SJCRH30 (cell line): ENCODE measurements at regions not wholly inside any gene's neighbourhood (a gene's known extent, or its start where the extent isn't known, plus 50 kb on each side); places are given as distances from the start of the nearest gene placed in this dataset.

Source experiments
- DNase-seq, 2 experiments: peaks; one replicate each; pipeline ENCODE4 v3.0.0-alpha.2; 2015 to 2020
- H3K27ac ChIP-seq: fragments of 250-450 bp; sonication (Bioruptor Pico); 2 replicates; pipeline ENCODE4 v1.5.1; 2020; ENCODE audit warnings: mild to moderate bottlenecking, moderate library complexity
- H3K27me3 ChIP-seq: fragments of 250-450 bp; sonication (Bioruptor Pico); 2 replicates; pipeline ENCODE4 v1.5.1; 2020; ENCODE audit warnings: mild to moderate bottlenecking, moderate library complexity
- H3K36me3 ChIP-seq: fragments of 250-450 bp; sonication (Bioruptor Pico); 2 replicates; pipeline ENCODE4 v1.5.1; 2020; ENCODE audit warnings: mild to moderate bottlenecking, moderate library complexity
- H3K4me1 ChIP-seq: fragments of 250-450 bp; sonication (Bioruptor Pico); 2 replicates; pipeline ENCODE4 v1.5.1; 2020; ENCODE audit warnings: mild to moderate bottlenecking, moderate library complexity
- H3K4me3 ChIP-seq: fragments of 250-450 bp; sonication (Bioruptor Pico); 2 replicates; pipeline ENCODE4 v1.5.1; 2020; ENCODE audit warnings: mild to moderate bottlenecking, moderate library complexity
- H3K9me3 ChIP-seq: fragments of 250-450 bp; sonication (Bioruptor Pico); replicated peaks from 2 replicates; pipeline ENCODE4 v1.5.1; 2020; ENCODE audit warnings: mild to moderate bottlenecking, moderate library complexity

DNA sequence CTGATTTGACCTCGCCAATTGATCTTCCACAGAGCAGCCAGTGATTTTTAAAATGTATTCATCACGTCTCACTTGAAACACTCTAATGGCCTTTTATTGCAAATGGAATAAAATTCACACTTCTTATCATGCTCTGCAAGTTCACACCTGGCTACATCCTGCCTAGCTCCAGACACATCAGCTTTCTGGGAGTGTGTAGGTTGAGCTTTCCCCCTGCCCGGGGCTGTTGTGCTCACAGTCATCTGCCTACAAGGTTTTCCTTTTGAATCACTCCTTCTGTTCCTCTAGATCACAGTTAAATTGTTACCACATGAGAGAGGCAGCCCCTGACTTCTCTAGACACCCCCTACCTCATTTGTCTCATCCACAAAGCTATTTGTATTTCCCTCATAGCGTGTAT lies 674.5 kb downstream of the PRELID2 start:
- Histone ChIP-seq H3K9me3 (no peaks in the 10 kb centered on the region), H3K27me3 (no peaks in the 10 kb centered on the region), H3K36me3 (no peaks in the 10 kb centered on the region), H3K4me1 (no peaks in the 10 kb centered on the region), H3K27ac (no peak overlapping the region), H3K4me3 (no peak overlapping the region)
- no peak for DNase-seq

DNA sequence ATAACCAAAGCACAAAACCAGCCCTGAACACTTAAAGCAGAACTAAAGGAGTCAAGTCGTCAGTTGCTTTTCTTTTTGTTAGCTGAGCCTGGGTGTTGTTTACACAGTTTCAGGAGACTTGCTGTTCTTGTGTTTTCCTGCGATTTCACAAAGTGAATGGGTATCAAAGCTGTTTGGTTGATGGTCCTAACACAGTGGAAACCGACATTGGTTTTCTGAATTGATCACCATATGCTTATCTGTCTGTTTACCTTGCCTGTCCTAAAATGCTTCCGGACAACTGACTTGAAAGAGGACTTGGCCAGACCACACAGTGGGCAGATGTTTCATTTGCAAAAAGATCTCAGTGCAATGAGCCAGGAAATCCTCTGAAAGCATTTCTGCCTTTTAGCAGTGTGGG lies 676.4 kb downstream of the PRELID2 start:
- H3K4me3 ChIP-seq, result no peak overlapping the region
- no peaks in the 10 kb centered on the region for H3K9me3 ChIP-seq
- H3K4me1 ChIP-seq, result no peaks in the 10 kb centered on the region
- H3K27ac ChIP-seq, result no peak overlapping the region
- no peaks in the 10 kb centered on the region for H3K27me3 ChIP-seq
- no peaks in the 10 kb centered on the region for H3K36me3 ChIP-seq
- no peak for DNase-seq

DNA sequence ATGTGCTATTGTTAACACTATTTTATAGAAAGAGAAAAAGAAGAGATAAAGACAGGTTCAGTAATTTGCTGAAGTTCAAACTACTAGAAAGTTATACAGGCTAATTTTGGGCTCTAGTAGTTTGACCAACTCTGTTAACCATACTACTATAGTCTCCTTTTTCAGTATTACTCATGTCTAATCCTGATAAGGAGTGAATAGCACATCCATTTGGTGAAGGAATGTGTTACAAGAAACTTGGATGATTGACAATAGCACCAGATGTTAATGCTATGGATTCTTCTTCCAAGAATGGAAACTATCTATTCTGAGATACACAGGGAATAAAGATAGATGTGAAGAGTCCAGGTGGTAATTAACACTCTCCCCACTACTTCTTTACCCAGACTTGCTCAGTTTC lies 677.3 kb downstream of the PRELID2 start:
- no peak overlapping the region for H3K27ac ChIP-seq
- no peaks in the 10 kb centered on the region for H3K27me3 ChIP-seq
- no peaks in the 10 kb centered on the region for H3K4me1 ChIP-seq
- no peak overlapping the region for H3K4me3 ChIP-seq
- no peaks in the 10 kb centered on the region for H3K36me3 ChIP-seq
- no peak for DNase-seq
- H3K9me3 ChIP-seq, result no peaks in the 10 kb centered on the region

DNA sequence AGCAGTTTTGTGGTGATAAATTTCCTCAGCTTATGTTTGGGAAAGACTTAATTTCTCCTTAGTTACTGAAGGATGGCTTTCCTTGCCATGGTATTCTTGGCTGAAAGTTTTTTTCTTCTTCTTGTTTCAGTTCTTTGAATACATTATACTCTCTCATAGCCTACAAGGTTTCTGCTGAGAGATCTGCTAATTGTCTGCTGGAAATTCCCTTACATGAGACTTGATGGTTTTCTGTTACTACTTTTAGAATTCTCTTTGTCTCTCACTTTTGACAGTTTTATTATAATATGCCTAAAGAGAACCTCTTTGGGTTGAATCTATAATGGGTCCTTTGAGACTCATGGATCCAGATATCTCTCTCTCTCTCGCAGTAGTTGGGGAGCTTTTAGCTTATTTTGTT lies 693.6 kb downstream of the PRELID2 start:
- Histone ChIP-seq H3K27me3 (no peaks in the 10 kb centered on the region), H3K9me3 (no peaks in the 10 kb centered on the region), H3K4me3 (no peak overlapping the region), H3K36me3 (no peaks in the 10 kb centered on the region), H3K27ac (no peak overlapping the region), H3K4me1 (no peaks in the 10 kb centered on the region)
- DNase-seq, result no peak

DNA sequence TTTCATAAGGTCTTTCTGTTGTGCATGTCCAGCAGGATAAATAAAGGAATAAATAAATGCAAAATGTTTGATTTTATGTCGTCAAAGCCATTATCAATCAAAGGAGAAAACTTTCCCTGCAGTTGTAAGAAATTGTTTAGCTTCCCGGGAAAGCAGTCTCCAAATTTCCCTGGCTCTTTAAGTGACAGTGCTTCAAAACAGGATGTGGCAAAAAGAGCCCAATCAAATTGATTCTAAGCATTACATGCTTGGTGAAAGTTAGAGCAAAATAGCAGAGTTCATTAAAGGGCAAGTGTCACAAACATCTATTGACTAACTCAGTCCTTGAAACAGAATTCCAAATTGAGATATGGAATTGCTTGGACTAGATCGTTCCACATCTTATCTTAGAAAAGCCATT lies 704.1 kb downstream of the PRELID2 start:
- no peak for DNase-seq
- Histone ChIP-seq H3K36me3 (no peaks in the 10 kb centered on the region), H3K4me3 (no peak overlapping the region), H3K27me3 (peaks cover 2% of the 10 kb centered on the region; the same call in 1 of the 2 replicates), H3K9me3 (no peaks in the 10 kb centered on the region), H3K27ac (no peak overlapping the region), H3K4me1 (no peaks in the 10 kb centered on the region)

DNA sequence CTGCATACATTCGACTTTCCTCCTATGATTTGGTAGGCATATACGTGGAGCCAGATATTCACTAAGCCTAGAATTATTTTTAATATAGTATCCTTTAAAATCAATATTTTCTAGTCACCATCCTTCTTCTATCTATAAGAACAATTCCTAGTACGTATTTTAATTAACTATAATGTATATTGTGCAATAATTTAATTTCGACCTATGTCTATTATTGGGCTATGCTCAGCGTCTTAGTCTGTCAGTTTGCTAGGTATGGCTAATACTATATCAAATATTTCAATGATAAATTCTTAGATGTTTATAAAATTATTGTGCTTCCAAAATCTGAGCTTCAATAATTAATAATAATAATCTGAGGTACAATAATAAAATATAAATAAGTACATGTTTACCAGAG lies 705.3 kb downstream of the PRELID2 start:
- H3K4me1 ChIP-seq, result no peaks in the 10 kb centered on the region
- H3K4me3 ChIP-seq, result no peak overlapping the region
- no peaks in the 10 kb centered on the region for H3K36me3 ChIP-seq
- no peaks in the 10 kb centered on the region for H3K9me3 ChIP-seq
- H3K27me3 ChIP-seq, result peaks cover 2% of the 10 kb centered on the region; the same call in 1 of the 2 replicates
- no peak overlapping the region for H3K27ac ChIP-seq
- no peak for DNase-seq

DNA sequence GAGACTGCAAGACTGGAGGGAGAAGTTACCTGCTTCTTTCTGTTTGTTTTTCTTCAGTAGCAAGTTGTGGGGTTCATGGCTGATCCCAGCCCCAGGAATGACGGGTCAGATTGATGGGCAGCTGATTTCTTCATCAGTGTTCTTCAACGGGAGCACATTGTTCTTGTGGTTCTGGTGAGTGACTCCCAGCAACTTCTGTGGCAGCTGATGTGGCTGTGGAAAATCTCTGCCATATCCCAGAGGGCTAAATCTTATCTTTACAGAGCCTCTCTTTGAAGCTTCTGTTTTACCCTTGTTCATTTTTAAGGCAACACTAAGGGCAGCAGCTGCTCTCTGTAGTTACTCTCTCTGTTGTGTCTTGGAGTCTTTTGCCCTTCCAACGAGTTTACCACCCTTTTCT lies 710.3 kb downstream of the PRELID2 start:
- DNase-seq, result no peak

DNA sequence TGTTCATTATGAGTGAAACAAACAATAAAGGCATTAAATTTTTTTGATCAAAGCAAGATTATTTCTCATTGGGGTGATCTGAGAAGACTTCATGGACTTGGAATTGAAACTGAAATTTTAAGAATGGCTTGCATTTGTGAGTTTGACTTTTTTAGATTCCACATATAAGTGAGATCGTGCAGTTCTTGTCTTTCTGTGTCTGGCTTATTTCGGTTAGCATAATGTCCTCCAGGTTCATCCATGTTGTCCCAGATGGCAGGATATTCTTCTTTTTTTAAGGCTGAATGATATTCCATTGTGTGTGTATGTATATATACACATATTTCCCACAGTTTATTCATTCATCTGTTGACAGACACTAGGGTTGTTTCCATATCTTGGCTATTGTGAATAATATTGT lies 716.5 kb downstream of the PRELID2 start:
- DNase-seq, result no peak
- Histone ChIP-seq H3K36me3 (no peaks in the 10 kb centered on the region), H3K4me1 (no peaks in the 10 kb centered on the region), H3K27me3 (no peaks in the 10 kb centered on the region), H3K9me3 (no peaks in the 10 kb centered on the region), H3K4me3 (no peak overlapping the region), H3K27ac (no peak overlapping the region)

More for the DNA sequence above, 710.3 kb downstream of the PRELID2 start:
- Histone ChIP-seq H3K27me3 (0 out of 2 replicates have a peak, but pooled peaks cover 2% of the 10 kb centered on the region), H3K27ac (no peak overlapping the region), H3K4me3 (no peak overlapping the region), H3K9me3 (no peaks in the 10 kb centered on the region), H3K4me1 (no peaks in the 10 kb centered on the region), H3K36me3 (no peaks in the 10 kb centered on the region)

DNA sequence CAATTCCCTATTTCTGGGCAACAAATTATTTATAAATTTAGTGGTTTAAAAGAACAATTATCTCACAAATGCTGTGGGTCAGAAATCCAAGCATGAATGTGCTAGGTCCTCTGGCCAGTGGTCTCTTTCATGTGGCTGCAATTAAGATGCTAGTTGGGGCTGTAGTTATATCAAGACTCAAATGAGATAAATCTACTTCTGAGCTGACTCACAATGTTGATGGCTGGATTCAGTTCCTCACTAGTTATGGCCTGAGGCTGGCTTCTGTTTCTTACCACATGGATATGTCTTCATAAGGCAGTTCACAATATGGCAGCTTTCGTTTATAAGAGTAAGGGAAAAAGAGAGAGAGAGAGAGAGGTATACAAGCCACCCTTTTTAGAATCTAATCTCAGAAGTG lies 717.0 kb downstream of the PRELID2 start:
- Histone ChIP-seq H3K36me3 (no peaks in the 10 kb centered on the region), H3K4me3 (no peak overlapping the region), H3K9me3 (no peaks in the 10 kb centered on the region), H3K27ac (no peak overlapping the region), H3K4me1 (no peaks in the 10 kb centered on the region), H3K27me3 (no peaks in the 10 kb centered on the region)
- no peak for DNase-seq

DNA sequence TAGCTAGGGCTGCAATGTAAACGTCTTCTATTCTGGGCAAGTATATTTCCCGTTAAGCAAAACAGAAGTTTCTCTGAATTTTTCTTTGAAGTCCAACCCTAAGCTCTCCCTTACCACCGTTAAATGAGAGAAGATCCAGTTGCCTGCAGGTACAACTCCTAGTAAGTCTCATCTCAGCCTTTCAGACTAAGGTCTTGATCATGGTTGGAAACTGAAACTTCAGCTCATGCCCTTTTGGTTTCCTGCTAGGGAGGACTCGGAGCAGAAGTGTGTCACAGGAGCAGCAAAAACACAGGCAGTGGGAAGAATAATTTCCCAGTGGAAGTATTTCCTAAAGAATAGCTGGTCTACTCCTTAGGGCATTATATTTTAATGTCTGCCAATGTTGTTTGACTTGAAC lies 717.9 kb downstream of the PRELID2 start:
- H3K9me3 ChIP-seq, result no peaks in the 10 kb centered on the region
- no peaks in the 10 kb centered on the region for H3K36me3 ChIP-seq
- H3K27ac ChIP-seq, result no peak overlapping the region
- DNase-seq, result no peak
- H3K27me3 ChIP-seq, result no peaks in the 10 kb centered on the region
- H3K4me1 ChIP-seq, result no peaks in the 10 kb centered on the region
- no peak overlapping the region for H3K4me3 ChIP-seq

DNA sequence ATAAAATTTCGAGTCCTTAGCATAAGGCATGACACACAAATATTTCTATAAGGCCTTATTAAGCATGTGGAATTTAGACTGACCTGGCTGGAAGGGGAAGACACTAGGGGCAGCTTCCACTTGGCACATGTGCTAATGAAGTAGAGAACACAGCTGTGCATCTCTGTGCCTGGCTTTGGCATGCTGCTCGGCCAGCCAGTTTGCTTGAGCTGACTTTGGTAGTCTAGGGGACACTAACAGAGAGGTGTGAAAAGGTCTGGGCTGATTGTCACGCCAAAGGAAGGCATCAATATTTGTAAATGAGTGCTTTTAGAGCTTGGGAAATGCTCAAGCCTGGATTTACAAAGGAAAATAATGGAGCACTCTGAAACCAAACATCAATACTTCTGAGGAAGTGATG lies 723.7 kb downstream of the PRELID2 start:
- H3K4me1 ChIP-seq, result no peaks in the 10 kb centered on the region
- no peaks in the 10 kb centered on the region for H3K27me3 ChIP-seq
- H3K4me3 ChIP-seq, result no peak overlapping the region
- no peaks in the 10 kb centered on the region for H3K9me3 ChIP-seq
- no peak for DNase-seq
- H3K27ac ChIP-seq, result no peak overlapping the region
- H3K36me3 ChIP-seq, result no peaks in the 10 kb centered on the region

DNA sequence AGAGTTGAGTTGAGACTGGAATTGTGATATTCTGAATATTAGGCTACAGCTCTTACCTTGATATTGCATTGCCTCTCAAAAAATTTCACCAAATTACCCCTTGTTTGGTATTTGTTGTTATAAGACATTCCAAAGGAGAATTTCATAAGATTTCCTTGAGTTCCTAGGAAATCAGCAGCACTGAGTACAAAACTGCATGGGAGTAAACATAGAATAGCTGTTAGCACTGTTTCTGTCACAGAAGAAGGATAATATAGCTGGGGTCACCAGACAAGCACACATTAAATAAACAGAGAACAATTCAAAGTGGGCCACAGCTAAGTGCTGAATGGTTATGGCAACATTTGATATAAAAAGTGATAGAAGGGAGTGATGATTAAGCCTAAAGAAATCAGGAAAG lies 724.3 kb downstream of the PRELID2 start:
- no peaks in the 10 kb centered on the region for H3K4me1 ChIP-seq
- H3K4me3 ChIP-seq, result no peak overlapping the region
- H3K36me3 ChIP-seq, result no peaks in the 10 kb centered on the region
- no peak for DNase-seq
- no peak overlapping the region for H3K27ac ChIP-seq
- no peaks in the 10 kb centered on the region for H3K9me3 ChIP-seq
- H3K27me3 ChIP-seq, result no peaks in the 10 kb centered on the region

DNA sequence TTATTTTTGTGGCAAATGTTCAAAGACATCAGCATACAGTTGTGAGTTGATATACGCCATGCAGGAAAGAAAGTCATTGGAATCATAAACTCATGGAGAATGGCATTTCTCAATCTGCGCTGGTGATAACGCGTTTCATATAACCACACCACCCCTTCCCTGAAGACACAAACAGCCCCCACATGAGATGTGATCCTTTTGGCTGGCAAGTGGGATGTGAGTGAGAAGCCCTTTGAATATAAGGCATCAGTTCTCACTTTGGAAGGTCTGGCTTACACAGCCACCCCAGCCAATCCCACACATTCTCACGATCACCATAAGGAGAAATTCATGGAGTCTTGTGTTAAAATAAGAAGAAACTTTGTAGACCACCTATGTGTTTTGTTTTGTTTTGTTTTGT lies 725.0 kb downstream of the PRELID2 start:
- H3K27me3 ChIP-seq, result no peaks in the 10 kb centered on the region
- no peaks in the 10 kb centered on the region for H3K4me1 ChIP-seq
- H3K27ac ChIP-seq, result no peak overlapping the region
- H3K9me3 ChIP-seq, result no peaks in the 10 kb centered on the region
- no peak for DNase-seq
- H3K36me3 ChIP-seq, result no peaks in the 10 kb centered on the region
- H3K4me3 ChIP-seq, result no peak overlapping the region

DNA sequence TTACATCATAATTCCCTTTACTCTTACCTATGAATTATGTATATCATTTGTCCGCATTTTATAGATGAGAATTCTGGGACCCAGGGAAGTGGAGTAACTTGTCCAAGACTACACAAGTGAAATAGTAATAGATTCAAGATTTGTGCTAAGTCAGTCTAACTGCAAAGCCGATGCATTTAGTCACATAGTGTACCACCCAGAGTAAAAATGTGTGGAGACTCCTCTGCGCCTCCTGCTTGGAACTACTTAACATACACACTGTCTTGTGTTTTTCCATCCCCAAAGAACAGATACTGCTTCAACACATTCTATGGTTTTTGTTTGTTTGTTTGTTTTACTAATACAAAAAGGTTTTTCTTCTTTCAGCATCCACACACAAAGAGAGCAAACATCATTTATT lies 729.8 kb downstream of the PRELID2 start:
- H3K4me3 ChIP-seq, result no peak overlapping the region
- no peaks in the 10 kb centered on the region for H3K36me3 ChIP-seq
- H3K27me3 ChIP-seq, result no peaks in the 10 kb centered on the region
- no peaks in the 10 kb centered on the region for H3K9me3 ChIP-seq
- no peak for DNase-seq
- no peak overlapping the region for H3K27ac ChIP-seq
- H3K4me1 ChIP-seq, result no peaks in the 10 kb centered on the region

DNA sequence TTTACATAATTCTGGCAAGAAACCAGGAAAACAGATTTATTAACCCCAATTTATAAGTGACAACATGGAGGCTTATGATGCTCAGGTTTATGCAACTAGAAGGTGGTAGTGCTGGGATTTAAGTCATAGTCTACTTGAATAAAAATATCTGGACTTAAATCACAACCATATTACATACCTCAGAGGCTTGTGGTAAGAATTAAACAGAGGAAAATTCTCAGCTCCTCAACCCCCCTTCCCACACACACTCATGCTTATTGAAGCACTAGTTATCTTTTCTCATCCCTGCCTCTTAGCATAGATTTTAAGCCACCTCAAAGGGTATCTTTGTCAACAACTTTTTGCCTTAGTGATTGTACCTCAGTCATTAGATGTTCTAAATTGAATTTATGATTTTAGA lies 731.0 kb downstream of the PRELID2 start:
- Histone ChIP-seq H3K4me3 (no peak overlapping the region), H3K9me3 (no peaks in the 10 kb centered on the region), H3K27ac (no peak overlapping the region), H3K36me3 (no peaks in the 10 kb centered on the region), H3K27me3 (no peaks in the 10 kb centered on the region), H3K4me1 (no peaks in the 10 kb centered on the region)
- DNase-seq, result no peak

DNA sequence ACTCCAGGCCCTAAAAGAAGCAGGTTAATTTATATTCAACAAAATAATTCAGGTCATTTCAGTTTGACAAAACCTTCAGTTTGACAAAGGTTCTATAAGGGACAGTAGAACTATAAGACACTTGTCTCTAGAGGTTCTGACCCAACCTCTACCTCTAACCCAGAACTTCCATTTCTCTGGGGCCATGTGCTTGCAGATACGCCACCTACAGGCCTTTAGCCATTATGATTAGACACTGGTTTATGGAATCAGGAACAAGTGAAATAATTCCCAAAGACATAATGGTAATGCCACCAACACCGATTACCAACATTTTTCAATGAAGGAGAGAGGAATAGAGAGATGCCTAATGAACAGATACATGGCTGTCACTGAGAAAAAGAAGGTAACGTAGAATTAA lies 733.9 kb downstream of the PRELID2 start:
- no peaks in the 10 kb centered on the region for H3K9me3 ChIP-seq
- DNase-seq, result peak in 1 of 2 experiments; percentile 6
- H3K27me3 ChIP-seq, result no peaks in the 10 kb centered on the region
- no peaks in the 10 kb centered on the region for H3K4me1 ChIP-seq
- H3K27ac ChIP-seq, result no peak overlapping the region
- no peak overlapping the region for H3K4me3 ChIP-seq
- no peaks in the 10 kb centered on the region for H3K36me3 ChIP-seq

DNA sequence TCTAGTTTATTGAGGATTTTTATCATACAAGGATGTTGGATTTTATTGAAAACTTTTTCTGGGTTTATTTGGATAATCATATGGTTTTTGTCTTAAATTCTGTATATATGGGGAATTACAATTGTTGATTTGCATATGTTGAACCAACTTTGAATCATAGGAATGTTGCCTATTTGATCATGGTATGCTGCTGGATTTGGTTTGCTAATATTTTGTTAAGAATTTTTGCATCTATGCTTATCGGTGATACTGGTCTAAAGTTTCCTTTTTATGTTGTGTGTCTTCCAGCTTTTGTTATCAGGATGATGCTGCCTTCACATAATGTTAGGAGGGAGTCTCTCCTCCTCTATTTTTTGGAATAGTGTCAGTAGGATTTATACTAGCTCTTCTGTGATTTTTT lies 745.0 kb downstream of the PRELID2 start:
- Histone ChIP-seq H3K36me3 (no peaks in the 10 kb centered on the region), H3K4me1 (no peaks in the 10 kb centered on the region), H3K4me3 (no peak overlapping the region), H3K27me3 (no peaks in the 10 kb centered on the region), H3K27ac (no peak overlapping the region), H3K9me3 (no peaks in the 10 kb centered on the region)
- no peak for DNase-seq
